ENCODE measurements at regions not wholly inside any gene's neighbourhood (a gene's known extent, or its start where the extent isn't known, plus 50 kb on each side); places are given as distances from the start of the nearest gene placed in this dataset.

GRCh38 chr11:127412234-127412633, 411.7 kb upstream of the KIRREL3 start:
- TF ChIP-seq EZH2 (IDR thresholded peaks at IDR 0.05; ENCODE audit: borderline replicate concordance, insufficient read depth, low read length, poor library complexity, severe bottlenecking) (no peak), CTCF (IDR thresholded peaks at IDR 0.05; ENCODE audit: poor library complexity, severe bottlenecking) (no peak), POLR2AphosphoS5 (IDR thresholded peaks at IDR 0.05) (no peak)
